ENCODE measurements at regions not wholly inside any gene's neighbourhood (a gene's known extent, or its start where the extent isn't known, plus 50 kb on each side); places are given as distances from the start of the nearest gene placed in this dataset.

DNA sequence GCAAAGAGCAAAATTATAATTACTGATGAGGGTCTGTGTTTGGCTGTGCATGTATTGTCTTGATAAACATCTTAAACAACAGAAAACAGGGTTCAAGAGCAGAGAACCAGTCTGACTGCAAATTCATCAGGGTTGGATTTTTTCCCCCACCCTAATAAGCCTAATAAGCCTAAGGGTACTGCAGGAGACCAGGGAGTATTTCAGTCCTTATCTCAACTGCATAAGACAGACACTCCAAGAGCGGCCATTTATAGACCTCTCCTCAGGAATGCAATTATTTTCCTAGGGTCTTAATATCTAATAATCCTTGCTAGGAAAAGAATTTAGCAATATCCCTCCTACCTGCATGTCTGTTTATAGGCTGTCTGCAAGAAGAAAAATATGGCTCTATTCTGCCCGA lies 2011.5 kb upstream of the PCDH20 start:
- ATAC-seq (no peak), FAIRE-seq (no peak), DNase-seq (ENCODE audit: low spot score) (no peak)
- no peaks in the 10 kb centered on the region for H3K9me3 ChIP-seq (ENCODE audit: low read length)
- POLR2A ChIA-PET: no interaction called here
- no peak overlapping the region for H2AFZ ChIP-seq (ENCODE audit: low read length)
- no peak overlapping the region for H3K4me3 ChIP-seq (replicated peaks in 1 of 3; ENCODE audit: insufficient read depth in 1 of 3, low read depth in 2 of 3, low read length in 3 of 3)
- H3K27me3 ChIP-seq (ENCODE audit: control insufficient read depth in 1 of 2, insufficient read depth in 2 of 2, low read length in 2 of 2): no peaks in the 10 kb centered on the region
- in situ Hi-C loops (cut with HindIII; ENCODE audit: extremely low pct_ligation_motif_present, low pct_unique_long_range_greater_than_20kb) (no loop called here), intact Hi-C loops (cut with micrococcal nuclease; ENCODE audit: unreplicated experiment) (no loop called here)
- H4K20me1 ChIP-seq (ENCODE audit: insufficient read depth, low read length): no peaks in the 10 kb centered on the region
- H3K27ac ChIP-seq (ENCODE audit: extremely low read length, insufficient read depth, low read length): no peak overlapping the region
- H3K36me3 ChIP-seq (replicated peaks in 1 of 2; ENCODE audit: control insufficient read depth in 1 of 2, insufficient read depth in 2 of 2, low read length in 2 of 2): no peaks in the 10 kb centered on the region
- no peak overlapping the region for H3K4me2 ChIP-seq (ENCODE audit: low read depth, low read length)
- no peak for TF ChIP-seq NR1H2 (CRISPR knock-in tag; IDR thresholded peaks at IDR 0.05; ENCODE audit: borderline replicate concordance, low read depth)
- no peak for TF ChIP-seq BHLHE40 (IDR thresholded peaks at IDR 0.05; ENCODE audit: low read length)
- no peak for TF ChIP-seq TBP (CRISPR knock-in tag; IDR thresholded peaks at IDR 0.05)
- H3K4me1 ChIP-seq (ENCODE audit: insufficient read depth, low read length): no peaks in the 10 kb centered on the region
- no TSS peak for BruUV-seq (replicated peaks)
- CTCF ChIA-PET (ENCODE audit: low intra/inter-chr PET ratio, low total read pairs): no interaction called here
- no peaks in the 10 kb centered on the region for H3K79me2 ChIP-seq (ENCODE audit: insufficient read depth, low read length)
- WGBS (ENCODE audit: low lambda C conversion rate): 23% methylated on average over 2 of the region's 2 CpGs
- H3K9ac ChIP-seq (ENCODE audit: insufficient read depth, low read depth, low read length): no peak overlapping the region

DNA sequence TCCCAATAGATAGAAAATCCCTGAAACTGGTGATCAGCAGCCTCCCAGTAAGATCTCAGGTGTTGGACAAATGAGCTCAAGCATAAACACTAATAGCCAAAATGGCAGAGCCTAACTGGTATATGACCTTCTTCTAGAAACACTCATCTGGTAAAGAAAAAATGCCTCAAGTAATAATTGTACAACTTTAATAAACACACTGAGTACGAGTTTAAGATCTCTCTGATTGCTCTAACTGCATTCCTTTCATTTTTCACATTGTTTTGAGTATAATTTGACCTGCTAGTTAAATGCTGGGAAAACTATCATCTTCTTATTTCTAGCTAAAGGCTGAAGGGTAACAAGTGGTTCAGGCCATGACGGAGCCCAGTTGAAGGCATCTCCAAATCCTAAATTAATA lies 2009.5 kb upstream of the PCDH20 start:
- no peak overlapping the region for H3K4me2 ChIP-seq (ENCODE audit: low read depth, low read length)
- H3K27me3 ChIP-seq (ENCODE audit: control insufficient read depth in 1 of 2, insufficient read depth in 2 of 2, low read length in 2 of 2): no peaks in the 10 kb centered on the region
- BruUV-seq (replicated peaks): no TSS peak
- no peak overlapping the region for H3K27ac ChIP-seq (ENCODE audit: extremely low read length, insufficient read depth, low read length)
- FAIRE-seq (no peak), ATAC-seq (no peak), DNase-seq (ENCODE audit: low spot score) (no peak)
- in situ Hi-C loops (cut with HindIII; ENCODE audit: extremely low pct_ligation_motif_present, low pct_unique_long_range_greater_than_20kb): no loop called here
- intact Hi-C loops (cut with micrococcal nuclease; ENCODE audit: unreplicated experiment): no loop called here
- H3K9ac ChIP-seq (ENCODE audit: insufficient read depth, low read depth, low read length): no peak overlapping the region
- WGBS (ENCODE audit: low lambda C conversion rate): 0% methylated on average over 2 of the region's 2 CpGs
- POLR2A ChIA-PET: no interaction called here
- CTCF ChIA-PET (ENCODE audit: low intra/inter-chr PET ratio, low total read pairs): no interaction called here
- H3K79me2 ChIP-seq (ENCODE audit: insufficient read depth, low read length): no peaks in the 10 kb centered on the region
- no peak overlapping the region for H2AFZ ChIP-seq (ENCODE audit: low read length)
- no peak overlapping the region for H3K4me3 ChIP-seq (replicated peaks in 1 of 3; ENCODE audit: insufficient read depth in 1 of 3, low read depth in 2 of 3, low read length in 3 of 3)
- no peaks in the 10 kb centered on the region for H4K20me1 ChIP-seq (ENCODE audit: insufficient read depth, low read length)
- no peaks in the 10 kb centered on the region for H3K4me1 ChIP-seq (ENCODE audit: insufficient read depth, low read length)
- H3K36me3 ChIP-seq (replicated peaks in 1 of 2; ENCODE audit: control insufficient read depth in 1 of 2, insufficient read depth in 2 of 2, low read length in 2 of 2): no peaks in the 10 kb centered on the region
- H3K9me3 ChIP-seq (ENCODE audit: low read length): no peaks in the 10 kb centered on the region
- no peak for TF ChIP-seq PTBP1 (IDR thresholded peaks at IDR 0.05; ENCODE audit: low read depth, low read length, poor library complexity, severe bottlenecking)
- no peak for TF ChIP-seq HNF4G (IDR thresholded peaks at IDR 0.05; ENCODE audit: borderline replicate concordance, low read depth, low read length)
- TF ChIP-seq HNF4G (CRISPR knock-in tag; IDR thresholded peaks at IDR 0.05; ENCODE audit: borderline replicate concordance, low read depth): no peak
- TF ChIP-seq KDM5A (IDR thresholded peaks at IDR 0.05; ENCODE audit: borderline replicate concordance, low read length): no peak
- TF ChIP-seq CEBPG (CRISPR knock-in tag; IDR thresholded peaks at IDR 0.05): no peak
- TF ChIP-seq, protein P1, sequence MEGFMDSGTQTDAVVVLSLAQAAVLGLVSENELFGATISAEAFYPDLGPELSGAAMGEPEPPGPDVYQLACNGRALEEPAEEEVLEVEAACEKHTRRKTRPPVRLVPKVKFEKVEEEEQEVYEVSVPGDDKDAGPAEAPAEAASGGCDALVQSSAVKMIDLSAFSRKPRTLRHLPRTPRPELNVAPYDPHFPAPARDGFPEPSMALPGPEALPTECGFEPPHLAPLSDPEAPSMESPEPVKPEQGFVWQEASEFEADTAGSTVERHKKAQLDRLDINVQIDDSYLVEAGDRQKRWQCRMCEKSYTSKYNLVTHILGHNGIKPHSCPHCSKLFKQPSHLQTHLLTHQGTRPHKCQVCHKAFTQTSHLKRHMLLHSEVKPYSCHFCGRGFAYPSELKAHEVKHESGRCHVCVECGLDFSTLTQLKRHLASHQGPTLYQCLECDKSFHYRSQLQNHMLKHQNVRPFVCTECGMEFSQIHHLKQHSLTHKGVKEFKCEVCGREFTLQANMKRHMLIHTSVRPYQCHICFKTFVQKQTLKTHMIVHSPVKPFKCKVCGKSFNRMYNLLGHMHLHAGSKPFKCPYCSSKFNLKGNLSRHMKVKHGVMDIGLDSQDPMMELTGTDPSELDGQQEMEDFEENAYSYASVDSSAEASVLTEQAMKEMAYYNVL (CRISPR knock-in tag; IDR thresholded peaks at IDR 0.05; ENCODE audit: borderline replicate concordance): no peak
- no peak for TF ChIP-seq ZNF205 (CRISPR knock-in tag; IDR thresholded peaks at IDR 0.05)
- no peak for TF ChIP-seq ZNF879 (CRISPR knock-in tag; IDR thresholded peaks at IDR 0.05)
- no peak for TF ChIP-seq ZNF746 (CRISPR knock-in tag; IDR thresholded peaks at IDR 0.05)
- no peak for TF ChIP-seq SRSF1 (optimal IDR thresholded peaks at IDR 0.05; ENCODE audit: low read depth, low read length)
- no peak for TF ChIP-seq CENPT (CRISPR knock-in tag; IDR thresholded peaks at IDR 0.05; ENCODE audit: low read depth)
- no peak for TF ChIP-seq ZFAT (CRISPR knock-in tag; conservative IDR thresholded peaks at IDR 0.05)
